Dendritic cell treated with granulocyte-macrophage colony-stimulating factor and Interleukin-4, amounts not matched to agents 40 ng/mL and 50 ng/mL, for 4 days (primary cell): ENCODE measurements at regions not wholly inside any gene's neighbourhood (a gene's known extent, or its start where the extent isn't known, plus 50 kb on each side); places are given as distances from the start of the nearest gene placed in this dataset.
A peak's percentile ranks its signal among the peaks of the same experiment; 100 is the strongest.
"Not testable (repeated sequence)": the region's sequence is repeated elsewhere in the genome, so short reads cannot be mapped to it uniquely, and the experiment has no call there.

Experiments
- H3K27ac Mint-ChIP-seq: one replicate; pipeline ENCODE4 v1.8.0; 2022; ENCODE audit warnings: mild to moderate bottlenecking, mixed read lengths
- H3K27me3 Mint-ChIP-seq: one replicate; pipeline ENCODE4 v1.8.0; 2022; ENCODE audit warnings: mild to moderate bottlenecking, mixed read lengths
- H3K36me3 Mint-ChIP-seq: one replicate; pipeline ENCODE4 v1.8.0; 2022; ENCODE audit warnings: low read depth, mixed read lengths
- H3K4me1 Mint-ChIP-seq: one replicate; pipeline ENCODE4 v1.8.0; 2022; ENCODE audit warnings: low read depth, mixed read lengths
- H3K4me3 Mint-ChIP-seq: one replicate; pipeline ENCODE4 v1.8.0; 2022; ENCODE audit warnings: mild to moderate bottlenecking, moderate library complexity, mixed read lengths
- H3K9me3 Mint-ChIP-seq: one replicate; pipeline ENCODE4 v1.8.0; 2022; ENCODE audit warnings: mixed read lengths
- intact Hi-C: fragments of 100-400 bp; cut with micrococcal nuclease; formaldehyde crosslinking; loops from one replicate; pipeline ENCODE4 v1.15.0; 2022

DNA sequence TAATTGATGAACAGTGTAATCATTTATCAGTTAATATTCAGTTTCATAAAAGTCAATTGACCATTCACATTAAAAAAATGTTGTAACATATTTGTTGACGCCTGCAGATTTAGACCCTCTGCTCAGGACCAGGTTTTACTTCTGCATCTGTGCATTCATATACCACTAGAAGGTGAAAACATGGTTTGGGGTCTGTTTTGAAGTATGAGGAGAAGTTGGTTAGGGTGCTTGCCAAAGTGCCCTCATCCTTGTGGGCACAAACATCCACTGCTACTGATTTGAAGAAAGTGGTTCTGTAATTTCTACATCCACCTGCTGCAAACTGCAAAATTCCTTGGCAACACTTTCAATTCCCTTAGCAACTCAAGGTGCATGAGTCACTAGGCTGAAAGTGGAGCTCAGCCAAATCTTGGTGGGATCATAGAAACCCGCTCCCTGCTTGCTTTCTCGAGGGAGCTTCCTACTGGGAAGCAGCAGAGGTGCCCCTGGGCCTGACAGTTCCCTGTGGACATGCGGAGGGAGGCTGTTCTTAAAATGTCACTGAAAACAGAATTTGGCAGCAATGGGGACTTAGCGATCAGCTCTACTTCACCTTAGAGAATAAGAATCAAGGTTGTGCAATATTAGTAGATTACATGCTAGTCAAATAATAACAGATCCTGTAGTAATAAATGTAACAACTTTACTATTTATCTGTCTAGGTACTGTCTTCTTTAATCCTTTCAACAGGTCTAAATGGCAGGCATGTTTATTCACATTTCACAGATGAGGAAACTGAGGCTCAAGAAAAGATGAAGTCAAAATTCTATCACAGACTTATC is 301.0 kb upstream of the TBL1XR1 start:
- no peaks in the 10 kb centered on the region for H3K36me3 Mint-ChIP-seq
- no peaks in the 10 kb centered on the region for H3K27me3 Mint-ChIP-seq

DNA sequence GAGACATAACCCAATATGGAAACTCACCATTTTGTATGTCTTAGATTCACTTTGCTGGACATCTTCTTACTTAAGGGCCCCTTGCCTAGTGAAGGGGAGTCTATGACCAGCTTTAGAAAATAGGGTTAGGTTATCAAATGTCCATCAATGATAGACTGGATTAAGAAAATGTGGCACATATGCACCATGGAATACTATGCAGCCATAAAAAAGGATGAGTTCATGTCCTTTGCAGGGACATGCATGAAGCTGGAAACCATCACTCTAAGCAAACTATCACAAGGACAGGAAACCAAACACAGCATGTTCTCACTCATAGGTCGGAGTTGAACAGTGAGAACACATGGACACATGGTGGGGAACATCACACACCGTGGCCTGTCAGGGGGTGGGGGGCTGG is 301.8 kb upstream of the TBL1XR1 start:
- H3K9me3 Mint-ChIP-seq, H3K4me1 Mint-ChIP-seq, H3K27me3 Mint-ChIP-seq, H3K27ac Mint-ChIP-seq, H3K4me3 Mint-ChIP-seq, H3K36me3 Mint-ChIP-seq, intact Hi-C loops: not testable (repeated sequence)

More for the DNA sequence above, 301.0 kb upstream of the TBL1XR1 start:
- intact Hi-C loops, result no loop called here
- H3K27ac Mint-ChIP-seq, result no peak overlapping the region
- peaks cover 5% of the 10 kb centered on the region for H3K4me1 Mint-ChIP-seq
- no peaks in the 10 kb centered on the region for H3K9me3 Mint-ChIP-seq
- no peak overlapping the region for H3K4me3 Mint-ChIP-seq

DNA sequence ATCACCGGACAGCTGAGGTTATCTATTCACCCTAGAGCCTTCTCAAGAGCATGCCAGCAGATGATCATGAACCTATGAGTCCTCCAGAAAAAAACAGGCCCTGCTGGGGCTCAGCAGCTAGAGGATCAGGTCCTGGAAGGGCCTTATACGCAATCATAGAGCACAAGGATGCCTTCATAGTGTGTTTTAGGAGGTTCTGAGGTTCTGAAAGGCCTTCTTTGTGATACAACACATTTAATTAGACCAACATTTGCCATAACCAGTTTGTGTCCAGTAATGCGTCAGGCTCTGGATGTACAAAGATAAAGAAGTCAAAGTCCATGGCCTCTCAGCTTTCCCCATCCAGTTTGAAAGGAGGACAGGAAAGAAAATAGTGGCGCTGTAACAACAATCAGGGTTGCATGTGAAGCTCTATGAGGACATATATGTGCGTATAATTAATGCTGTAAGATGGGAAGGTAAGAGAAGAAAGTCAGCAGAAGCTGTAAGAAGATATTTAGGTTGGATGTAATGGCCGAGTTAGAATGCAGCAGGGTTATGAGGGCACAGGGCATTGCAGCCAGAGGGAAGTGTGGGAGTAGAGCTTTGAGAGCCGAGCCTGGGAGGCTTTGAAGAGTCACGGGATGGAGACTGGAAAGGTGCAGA is 302.6 kb upstream of the TBL1XR1 start:
- Mint-ChIP-seq H3K9me3 (no peaks in the 10 kb centered on the region), H3K36me3 (no peaks in the 10 kb centered on the region), H3K27ac (peak overlapping the region; percentile 6), H3K4me1 (peaks cover 5% of the 10 kb centered on the region), H3K4me3 (no peak overlapping the region), H3K27me3 (no peaks in the 10 kb centered on the region)
- intact Hi-C loops, result no loop called here

DNA sequence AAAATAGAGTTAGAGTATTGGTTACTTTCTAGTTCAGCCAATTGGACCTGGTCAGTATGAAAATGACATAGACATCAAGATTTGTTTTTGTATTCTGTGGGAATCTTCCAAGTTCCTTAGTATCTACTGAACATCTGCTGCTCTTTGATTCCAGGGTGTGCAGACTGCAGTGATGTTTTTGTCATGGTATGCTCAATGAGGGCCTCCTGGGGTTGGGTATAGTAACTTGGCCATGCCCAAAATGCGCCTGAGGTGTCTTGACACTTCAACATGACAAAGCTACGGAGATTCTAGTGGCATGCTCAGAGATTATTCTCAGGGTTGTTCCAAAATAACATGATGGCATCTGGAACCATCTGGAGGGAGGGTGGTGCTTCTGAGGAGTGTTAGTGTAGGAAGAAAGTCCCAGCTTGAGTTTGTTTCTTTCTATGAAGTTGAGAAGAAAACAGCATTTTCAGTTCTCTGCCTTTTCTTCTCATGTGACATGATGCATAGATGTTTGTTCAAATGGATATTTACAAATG is 313.5 kb upstream of the TBL1XR1 start:
- Mint-ChIP-seq H3K27me3 (no peaks in the 10 kb centered on the region), H3K4me3 (no peak overlapping the region), H3K9me3 (no peaks in the 10 kb centered on the region), H3K4me1 (no peaks in the 10 kb centered on the region), H3K36me3 (no peaks in the 10 kb centered on the region), H3K27ac (no peak overlapping the region)
- intact Hi-C loops, result no loop called here

DNA sequence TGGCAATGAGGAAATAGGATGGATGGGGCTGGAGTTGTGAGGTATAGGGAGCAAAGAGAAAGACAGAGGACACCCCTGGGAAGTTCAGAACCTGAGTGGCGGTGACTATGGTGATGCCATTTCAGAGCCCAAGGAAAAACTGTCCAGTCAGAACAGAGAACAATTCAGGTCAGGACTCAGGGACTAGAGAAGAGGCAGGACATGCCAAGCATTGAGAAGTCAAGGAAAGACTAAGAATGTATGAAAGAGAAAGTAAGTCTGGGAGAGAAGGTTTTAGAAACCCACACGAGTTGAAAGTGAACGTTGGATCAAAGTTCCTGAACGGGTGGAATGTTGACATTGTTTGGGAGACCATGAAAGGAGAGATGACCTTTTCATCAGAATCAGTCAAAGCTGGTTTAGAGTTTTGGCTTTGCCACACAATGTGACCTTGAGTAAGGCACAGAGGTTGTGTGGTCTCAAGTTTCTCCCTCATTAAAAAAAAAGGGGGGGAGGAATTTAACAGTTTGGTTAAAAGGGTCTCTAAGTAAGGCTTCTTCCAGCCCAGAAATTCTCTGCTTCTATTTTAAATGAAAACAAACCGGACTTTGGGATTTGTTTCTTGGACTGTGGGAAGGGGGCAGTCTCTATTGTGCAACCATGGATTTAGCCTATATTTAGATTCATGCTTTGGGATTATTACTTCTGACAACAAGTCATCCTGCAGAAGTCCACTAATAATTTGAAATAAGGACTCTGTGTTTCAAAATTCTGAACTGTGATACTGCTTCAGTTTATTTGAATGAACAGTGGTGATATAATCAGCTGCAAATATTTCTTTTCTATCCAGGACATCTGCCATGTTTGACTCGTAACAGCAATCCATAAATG is 315.9 kb upstream of the TBL1XR1 start:
- intact Hi-C loops, result no loop called here
- no peaks in the 10 kb centered on the region for H3K36me3 Mint-ChIP-seq
- no peak overlapping the region for H3K27ac Mint-ChIP-seq
- H3K9me3 Mint-ChIP-seq, result no peaks in the 10 kb centered on the region
- H3K4me1 Mint-ChIP-seq, result no peaks in the 10 kb centered on the region
- H3K4me3 Mint-ChIP-seq, result no peak overlapping the region
- peaks cover 2% of the 10 kb centered on the region for H3K27me3 Mint-ChIP-seq

DNA sequence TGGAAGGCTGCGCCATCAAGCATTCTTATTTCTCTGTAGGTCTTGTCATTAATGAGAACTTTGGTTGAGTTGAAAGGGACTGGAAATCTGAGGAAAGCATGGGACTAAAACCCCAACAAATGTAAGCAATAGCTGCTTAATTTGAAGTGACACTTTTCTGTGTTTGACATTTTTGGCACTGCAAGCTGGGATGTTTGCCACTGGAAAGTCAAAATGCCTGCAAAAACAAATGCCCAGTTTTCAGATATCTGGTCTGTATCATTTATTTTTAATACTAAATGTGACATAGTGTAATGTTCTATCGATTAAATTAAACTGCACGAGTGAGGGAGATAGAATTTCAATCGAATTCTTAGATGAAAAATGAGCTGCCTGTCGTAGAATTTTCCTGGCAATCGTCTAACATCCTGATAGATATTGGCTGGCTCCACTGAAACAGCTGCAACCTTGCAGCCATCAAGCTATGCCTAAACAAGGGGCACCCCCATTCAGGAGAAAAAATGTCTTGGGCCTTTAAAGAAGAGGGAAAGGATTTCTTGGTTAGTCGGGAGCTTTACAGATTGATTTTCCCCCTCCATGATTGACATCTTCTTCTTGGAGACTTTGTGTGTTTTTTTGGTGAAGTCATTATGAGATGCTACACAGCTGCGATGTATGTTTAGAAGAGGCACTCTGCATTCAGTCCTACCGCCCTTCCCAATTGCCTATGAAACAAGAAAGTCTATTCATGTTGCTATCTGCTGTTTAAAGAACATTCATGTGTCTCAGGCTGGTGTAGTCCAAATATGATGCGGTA is 316.7 kb upstream of the TBL1XR1 start:
- H3K36me3 Mint-ChIP-seq, result no peaks in the 10 kb centered on the region
- no peak overlapping the region for H3K27ac Mint-ChIP-seq
- no peaks in the 10 kb centered on the region for H3K4me1 Mint-ChIP-seq
- intact Hi-C loops, result no loop called here
- H3K9me3 Mint-ChIP-seq, result no peaks in the 10 kb centered on the region
- H3K27me3 Mint-ChIP-seq, result peaks cover 2% of the 10 kb centered on the region
- H3K4me3 Mint-ChIP-seq, result no peak overlapping the region

- Mint-ChIP-seq H3K4me1 (peaks cover 4% of the 10 kb centered on the region), H3K27me3 (peaks cover 2% of the 10 kb centered on the region)
Observed at GRCh38 chr3:177514611-177515499, 317.6 kb upstream of the TBL1XR1 start.

DNA sequence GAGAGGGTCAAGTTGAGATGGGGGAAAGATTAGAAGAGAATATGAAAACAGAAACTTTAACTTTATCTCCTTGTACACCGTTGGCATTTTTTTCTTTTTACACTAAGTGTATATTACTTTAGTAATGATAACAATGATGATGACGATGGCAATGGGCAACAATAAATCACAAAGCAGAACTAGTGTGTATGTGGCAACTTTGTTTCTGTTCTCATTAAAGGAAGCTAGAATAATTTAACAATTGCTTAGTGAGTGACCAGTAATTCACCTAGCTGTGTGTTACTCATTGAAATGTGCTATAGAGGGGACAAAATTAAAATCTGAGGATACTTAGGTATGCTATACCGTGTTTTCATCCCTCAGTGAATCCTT is 318.5 kb upstream of the TBL1XR1 start:
- no peak overlapping the region for H3K4me3 Mint-ChIP-seq
- H3K9me3 Mint-ChIP-seq, result no peaks in the 10 kb centered on the region
- no peaks in the 10 kb centered on the region for H3K36me3 Mint-ChIP-seq
- intact Hi-C loops, result no loop called here
- H3K27ac Mint-ChIP-seq, result no peak overlapping the region
- peaks cover 2% of the 10 kb centered on the region for H3K27me3 Mint-ChIP-seq
- H3K4me1 Mint-ChIP-seq, result peaks cover 4% of the 10 kb centered on the region

More at GRCh38 chr3:177514611-177515499, 317.6 kb upstream of the TBL1XR1 start:
- Mint-ChIP-seq H3K27ac (no peak overlapping the region), H3K9me3 (no peaks in the 10 kb centered on the region), H3K4me3 (no peak overlapping the region), H3K36me3 (no peaks in the 10 kb centered on the region)
- intact Hi-C loops, result no loop called here

DNA sequence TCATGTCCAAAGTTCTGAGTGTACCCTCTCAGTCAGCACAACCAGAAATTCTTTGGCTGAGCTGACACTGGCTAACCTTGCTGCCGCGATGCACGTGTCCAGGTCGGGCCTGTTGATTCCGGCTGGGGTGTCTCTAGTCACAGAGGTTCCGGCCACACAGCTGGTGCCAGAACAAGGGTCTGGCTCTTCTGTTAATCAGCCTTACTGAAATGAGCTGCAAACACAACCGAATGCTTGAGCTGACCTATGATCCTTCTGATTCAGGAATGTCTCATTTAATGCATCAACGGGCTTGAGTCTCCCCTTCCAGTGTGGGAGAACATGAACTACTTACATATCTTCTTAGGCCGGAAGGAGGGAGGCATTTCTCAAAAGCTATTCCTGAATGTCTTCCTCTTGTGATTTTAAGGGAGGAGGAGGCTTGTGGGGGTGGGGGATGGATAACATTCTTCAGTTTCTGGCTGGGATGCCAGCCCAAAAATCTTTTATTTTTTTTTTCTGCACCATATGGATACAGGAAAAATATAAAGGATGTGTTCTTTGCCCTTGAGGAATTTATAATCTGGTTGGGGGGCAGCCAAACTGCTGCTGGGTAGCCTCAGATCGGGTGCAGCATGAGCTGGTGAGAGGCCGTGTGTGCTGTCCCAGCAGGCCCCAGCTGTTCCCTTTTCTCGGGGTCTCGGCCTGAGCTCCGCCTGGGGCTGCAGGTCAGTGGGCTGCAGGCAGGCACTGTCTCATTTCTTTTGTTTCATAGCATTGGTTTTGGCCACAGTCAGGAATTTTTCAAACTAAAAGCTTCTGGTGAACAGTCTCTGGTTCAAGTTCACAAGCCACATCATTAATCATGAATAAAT is 319.1 kb upstream of the TBL1XR1 start:
- intact Hi-C loops, result no loop called here
- no peak overlapping the region for H3K27ac Mint-ChIP-seq

GRCh38 chr3:177517906-177518305 is 320.6 kb upstream of the TBL1XR1 start:
- no peak overlapping the region for H3K27ac Mint-ChIP-seq
- no peaks in the 10 kb centered on the region for H3K36me3 Mint-ChIP-seq
- H3K4me1 Mint-ChIP-seq, result peaks cover 4% of the 10 kb centered on the region
- H3K9me3 Mint-ChIP-seq, result no peaks in the 10 kb centered on the region
- H3K4me3 Mint-ChIP-seq, result no peak overlapping the region
- peaks cover 2% of the 10 kb centered on the region for H3K27me3 Mint-ChIP-seq
- intact Hi-C loops, result no loop called here

More for the DNA sequence above, 319.1 kb upstream of the TBL1XR1 start:
- Mint-ChIP-seq H3K9me3 (no peaks in the 10 kb centered on the region), H3K4me1 (peaks cover 4% of the 10 kb centered on the region), H3K36me3 (no peaks in the 10 kb centered on the region), H3K4me3 (no peak overlapping the region), H3K27me3 (peaks cover 2% of the 10 kb centered on the region)

GRCh38 chr3:177519588-177519987 is 322.3 kb upstream of the TBL1XR1 start:
- Mint-ChIP-seq H3K4me1 (peaks cover 4% of the 10 kb centered on the region), H3K9me3 (no peaks in the 10 kb centered on the region), H3K36me3 (no peaks in the 10 kb centered on the region), H3K27me3 (peaks cover 2% of the 10 kb centered on the region), H3K27ac (no peak overlapping the region), H3K4me3 (no peak overlapping the region)
- intact Hi-C loops, result no loop called here

DNA sequence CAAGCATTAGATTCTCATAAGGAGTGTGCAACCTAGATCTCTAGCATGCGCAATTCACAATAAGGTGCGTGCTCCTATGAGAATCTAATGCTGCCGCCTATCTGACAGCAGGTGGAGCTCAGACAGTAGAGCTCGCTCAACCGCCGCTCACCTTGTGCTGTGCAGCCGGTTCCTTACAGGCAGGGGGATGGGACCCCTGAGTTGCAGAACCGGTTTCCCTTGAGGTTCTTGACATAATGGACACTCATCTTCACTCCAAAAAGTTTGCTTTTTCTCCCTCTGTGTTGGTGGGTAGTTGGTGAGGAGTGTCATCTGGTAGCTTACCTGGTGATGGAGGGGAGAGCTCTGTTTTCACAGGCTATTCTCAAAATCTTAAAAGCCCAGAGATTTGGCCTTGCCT is 324.0 kb upstream of the TBL1XR1 start:
- H3K36me3 Mint-ChIP-seq, result no peaks in the 10 kb centered on the region
- H3K27me3 Mint-ChIP-seq, result peaks cover 2% of the 10 kb centered on the region
- no peak overlapping the region for H3K27ac Mint-ChIP-seq
- no peaks in the 10 kb centered on the region for H3K9me3 Mint-ChIP-seq
- peaks cover 9% of the 10 kb centered on the region for H3K4me1 Mint-ChIP-seq
- intact Hi-C loops, result no loop called here
- no peak overlapping the region for H3K4me3 Mint-ChIP-seq
